ENCODE measurements at regions not wholly inside any gene's neighbourhood (a gene's known extent, or its start where the extent isn't known, plus 50 kb on each side); places are given as distances from the start of the nearest gene placed in this dataset.

DNA sequence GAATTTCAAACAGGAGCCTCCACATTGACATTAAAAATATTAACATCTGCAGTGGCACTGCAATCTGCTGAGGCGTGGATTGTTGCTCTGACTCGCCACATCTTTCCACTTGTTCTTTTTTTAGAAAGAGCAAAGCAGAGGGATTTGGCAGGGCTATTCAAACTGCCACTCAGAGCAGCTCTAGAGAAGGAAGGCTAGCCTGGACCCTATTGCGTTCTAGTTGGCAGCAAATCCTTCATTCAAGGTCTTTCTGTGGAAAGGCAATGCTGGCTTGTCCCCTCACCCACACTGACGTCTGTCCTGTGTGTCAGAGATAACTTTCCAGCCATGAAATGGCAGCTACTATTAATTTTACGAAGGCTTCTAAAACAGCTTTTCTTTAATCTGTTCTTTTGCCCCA is 483.2 kb upstream of the SGO1 start:
- 29 to 55% (median 44%) methylated on average over 5 of the region's 5 CpGs for WGBS, 5 donors
- intact Hi-C loops (cut with DNase I; ENCODE audit: low total_unique reads): no loop called here
- peak in 1 of 2 donors; percentile 42 for DNase-seq

DNA sequence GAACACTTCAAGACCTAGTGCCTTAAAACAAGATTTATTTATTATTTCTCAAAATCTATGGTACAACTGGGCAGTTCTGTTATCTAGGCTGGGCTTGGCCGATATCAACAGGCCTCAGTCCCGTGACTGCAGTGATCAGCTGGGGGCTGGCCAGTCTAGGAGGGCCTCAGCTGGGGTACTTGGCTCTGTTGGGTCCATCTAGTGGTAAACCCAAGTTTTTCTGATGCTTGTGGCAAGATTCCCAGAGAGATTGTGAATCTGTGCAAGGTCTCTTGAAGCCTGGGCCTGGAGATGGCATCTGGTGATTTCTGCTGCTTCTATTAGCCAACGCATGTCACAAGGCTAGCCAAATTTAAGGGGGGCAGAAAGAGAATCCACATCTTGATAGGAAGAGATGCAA is 482.4 kb upstream of the SGO1 start:
- Histone ChIP-seq H3K27me3 (no peaks in the 10 kb centered on the region), H3K36me3 (no peaks in the 10 kb centered on the region), H3K27ac (no peak overlapping the region), H3K4me1 (peaks cover 0 to 11% (median 2%) of the 10 kb centered on the region in 4 donors), H3K9me3 (no peaks in the 10 kb centered on the region), H3K4me3 (no peak overlapping the region)
- TF ChIP-seq POLR2AphosphoS5 (IDR thresholded peaks at IDR 0.05) (no peak), POLR2A (IDR thresholded peaks at IDR 0.05) (no peak), EP300 (IDR thresholded peaks at IDR 0.05) (no peak)
- TF ChIP-seq, protein P1, sequence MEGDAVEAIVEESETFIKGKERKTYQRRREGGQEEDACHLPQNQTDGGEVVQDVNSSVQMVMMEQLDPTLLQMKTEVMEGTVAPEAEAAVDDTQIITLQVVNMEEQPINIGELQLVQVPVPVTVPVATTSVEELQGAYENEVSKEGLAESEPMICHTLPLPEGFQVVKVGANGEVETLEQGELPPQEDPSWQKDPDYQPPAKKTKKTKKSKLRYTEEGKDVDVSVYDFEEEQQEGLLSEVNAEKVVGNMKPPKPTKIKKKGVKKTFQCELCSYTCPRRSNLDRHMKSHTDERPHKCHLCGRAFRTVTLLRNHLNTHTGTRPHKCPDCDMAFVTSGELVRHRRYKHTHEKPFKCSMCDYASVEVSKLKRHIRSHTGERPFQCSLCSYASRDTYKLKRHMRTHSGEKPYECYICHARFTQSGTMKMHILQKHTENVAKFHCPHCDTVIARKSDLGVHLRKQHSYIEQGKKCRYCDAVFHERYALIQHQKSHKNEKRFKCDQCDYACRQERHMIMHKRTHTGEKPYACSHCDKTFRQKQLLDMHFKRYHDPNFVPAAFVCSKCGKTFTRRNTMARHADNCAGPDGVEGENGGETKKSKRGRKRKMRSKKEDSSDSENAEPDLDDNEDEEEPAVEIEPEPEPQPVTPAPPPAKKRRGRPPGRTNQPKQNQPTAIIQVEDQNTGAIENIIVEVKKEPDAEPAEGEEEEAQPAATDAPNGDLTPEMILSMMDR (IDR thresholded peaks at IDR 0.05): no peak
- 65 to 80% (median 72%) methylated on average over 3 of the region's 3 CpGs for WGBS, 5 donors
- intact Hi-C loops (cut with DNase I; ENCODE audit: low total_unique reads): no loop called here
- peak in 1 of 2 donors; percentile 26 for DNase-seq

More for the DNA sequence above, 483.2 kb upstream of the SGO1 start:
- Histone ChIP-seq H3K27ac (no peak overlapping the region), H3K27me3 (no peaks in the 10 kb centered on the region), H3K36me3 (no peaks in the 10 kb centered on the region), H3K4me3 (no peak overlapping the region), H3K9me3 (peaks cover 0 to 4% (median 0%) of the 10 kb centered on the region in 4 donors), H3K4me1 (peaks cover 0 to 11% (median 2%) of the 10 kb centered on the region in 4 donors)
- TF ChIP-seq POLR2AphosphoS5 (IDR thresholded peaks at IDR 0.05) (no peak), POLR2A (IDR thresholded peaks at IDR 0.05) (no peak), EP300 (IDR thresholded peaks at IDR 0.05) (no peak)
- TF ChIP-seq, protein P1 (IDR thresholded peaks at IDR 0.05): no peak

DNA sequence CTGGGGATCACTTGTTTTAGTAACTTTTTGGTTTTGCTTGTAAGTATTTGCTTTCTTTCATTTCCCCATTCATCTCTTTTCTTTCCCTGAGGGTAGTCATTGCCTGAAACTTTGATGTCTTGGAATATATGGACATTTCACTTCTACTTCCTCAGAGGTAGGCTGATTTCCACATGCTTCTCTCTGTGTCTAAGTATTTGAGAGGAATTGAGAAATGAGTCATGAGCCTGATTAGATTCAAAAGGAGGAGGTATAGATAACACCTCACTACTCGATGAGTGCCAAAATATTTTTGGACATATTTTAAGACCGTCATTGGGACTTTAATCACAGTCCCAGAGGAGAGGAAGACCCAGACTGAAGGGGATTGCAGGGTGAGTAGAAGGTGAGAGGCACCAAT is 480.1 kb upstream of the SGO1 start:
- no peaks in the 10 kb centered on the region for H3K36me3 ChIP-seq
- TF ChIP-seq EP300 (IDR thresholded peaks at IDR 0.05) (no peak), POLR2AphosphoS5 (IDR thresholded peaks at IDR 0.05) (no peak), POLR2A (IDR thresholded peaks at IDR 0.05) (no peak)
- TF ChIP-seq, protein P1 (IDR thresholded peaks at IDR 0.05): no peak
- H3K27ac ChIP-seq: no peak overlapping the region
- no peak overlapping the region for H3K4me3 ChIP-seq
- peaks cover 0 to 11% (median 2%) of the 10 kb centered on the region in 4 donors for H3K4me1 ChIP-seq
- H3K9me3 ChIP-seq: no peaks in the 10 kb centered on the region
- DNase-seq: no peak
- H3K27me3 ChIP-seq: no peaks in the 10 kb centered on the region
- WGBS, 5 donors: 26 to 67% (median 51%) methylated on average over 2 of the region's 2 CpGs
- intact Hi-C loops (cut with DNase I; ENCODE audit: low total_unique reads): no loop called here

DNA sequence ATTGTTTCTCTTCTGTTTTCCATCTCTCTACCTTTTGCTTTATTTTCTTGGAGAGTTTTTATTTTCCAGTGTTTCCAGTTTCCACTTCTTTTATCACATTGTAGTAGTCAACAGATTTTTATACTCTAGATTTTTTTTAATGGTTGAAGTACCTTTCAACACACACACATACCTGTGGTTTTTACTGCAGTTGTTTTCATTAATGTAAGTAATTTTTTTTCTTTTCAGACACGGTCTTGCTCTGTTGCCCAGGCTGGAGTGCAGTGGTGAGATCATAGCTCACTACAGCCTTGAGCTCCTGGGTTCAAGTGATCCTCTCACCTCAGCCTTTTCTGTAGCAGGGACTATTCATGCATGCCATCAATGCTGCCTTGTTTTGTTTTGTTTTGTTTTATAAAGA is 472.5 kb upstream of the SGO1 start:
- Histone ChIP-seq H3K27me3 (no peaks in the 10 kb centered on the region), H3K4me1 (no peaks in the 10 kb centered on the region), H3K27ac (no peak overlapping the region), H3K9me3 (peaks cover 0 to 12% (median 6%) of the 10 kb centered on the region in 4 donors), H3K36me3 (no peaks in the 10 kb centered on the region), H3K4me3 (no peak overlapping the region)
- intact Hi-C loops (cut with DNase I; ENCODE audit: low total_unique reads): no loop called here
- WGBS, 5 donors: 67 to 94% (median 83%) methylated on average over 1 of the region's 1 CpG
- no peak for DNase-seq
- TF ChIP-seq POLR2A (IDR thresholded peaks at IDR 0.05) (no peak), EP300 (IDR thresholded peaks at IDR 0.05) (no peak), POLR2AphosphoS5 (IDR thresholded peaks at IDR 0.05) (no peak)
- TF ChIP-seq, protein P1 (IDR thresholded peaks at IDR 0.05): no peak
